ENCODE measurements at regions not wholly inside any gene's neighbourhood (a gene's known extent, or its start where the extent isn't known, plus 50 kb on each side); places are given as distances from the start of the nearest gene placed in this dataset.

DNA sequence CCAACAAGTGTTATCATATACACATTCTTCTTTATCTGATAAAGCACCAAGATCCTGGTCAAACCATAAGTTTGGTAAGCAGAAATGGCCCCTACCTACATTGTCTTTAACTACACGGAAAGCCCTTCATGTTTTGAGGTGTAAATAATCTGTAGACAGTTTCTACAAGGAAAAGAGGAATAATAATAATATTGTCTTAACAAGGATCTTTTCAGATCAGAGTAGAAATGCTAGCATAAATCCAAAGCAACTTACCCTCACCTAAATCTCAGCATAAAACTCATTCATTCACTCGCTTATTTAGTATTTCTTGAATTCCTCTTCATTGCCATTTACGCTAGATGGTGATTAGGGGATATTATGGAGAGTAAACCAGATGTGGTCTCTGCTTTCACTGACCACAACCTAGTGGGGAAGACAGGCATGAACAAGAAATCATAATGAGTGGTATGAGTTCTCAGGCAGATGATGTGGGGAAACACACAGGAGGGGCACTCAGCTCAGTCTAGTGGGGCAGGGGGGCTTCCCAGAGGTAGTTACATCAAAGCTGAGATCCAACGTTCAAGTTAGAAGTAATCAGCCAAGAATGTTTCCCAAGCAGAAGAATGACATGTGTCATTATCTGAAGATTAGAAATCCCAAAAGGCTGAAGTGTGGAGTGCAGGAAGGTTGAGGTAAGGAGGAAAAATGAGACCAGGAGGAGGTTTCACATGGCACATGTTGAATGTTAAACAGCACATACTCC, 65.4 kb upstream of the ZC3H12C start:
- DNase-seq (ENCODE audit: low spot score): no peak

DNA sequence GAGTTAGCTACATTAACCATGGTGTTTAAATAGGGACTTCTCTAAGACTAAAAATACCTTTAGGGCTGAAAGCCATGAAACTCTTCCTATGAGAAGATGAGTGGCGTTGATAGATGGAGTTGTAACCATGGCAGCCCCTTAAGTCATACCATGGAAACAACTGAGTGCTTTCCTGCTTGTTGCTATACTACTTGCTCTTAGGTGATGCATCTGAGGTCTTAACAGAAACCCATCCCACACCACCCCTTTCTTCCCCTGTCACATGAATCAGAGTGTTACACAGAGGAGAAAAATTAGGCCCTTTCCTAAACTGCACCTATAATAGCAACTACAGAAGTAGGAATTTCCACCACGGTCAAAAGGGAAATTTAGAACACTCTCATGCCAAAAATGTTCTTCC, 64.3 kb upstream of the ZC3H12C start:
- DNase-seq (ENCODE audit: low spot score): no peak

DNA sequence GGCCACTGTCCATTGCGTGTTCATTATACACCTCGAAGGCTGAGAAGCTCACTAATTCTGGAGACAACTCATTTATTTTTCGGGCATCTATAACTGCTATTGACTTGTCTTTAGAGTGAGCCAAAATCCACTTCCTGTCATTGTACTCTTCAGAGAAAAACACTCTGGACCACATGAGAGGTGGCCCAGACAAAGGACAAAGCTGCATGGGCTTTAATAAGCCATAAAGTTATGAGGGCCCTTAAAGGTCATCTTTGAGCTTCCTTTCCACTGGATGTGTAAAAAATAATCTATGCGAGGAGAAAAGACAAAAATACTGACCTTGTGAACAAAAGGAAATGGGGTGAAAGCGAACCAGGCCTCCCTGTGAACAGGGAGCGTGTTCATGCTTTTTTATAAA, 63.5 kb upstream of the ZC3H12C start:
- no peak for DNase-seq (ENCODE audit: low spot score)

- DNase-seq (ENCODE audit: low spot score): no peak
Observed at GRCh38 chr11:110031171-110031570, 62.0 kb upstream of the ZC3H12C start.

DNA sequence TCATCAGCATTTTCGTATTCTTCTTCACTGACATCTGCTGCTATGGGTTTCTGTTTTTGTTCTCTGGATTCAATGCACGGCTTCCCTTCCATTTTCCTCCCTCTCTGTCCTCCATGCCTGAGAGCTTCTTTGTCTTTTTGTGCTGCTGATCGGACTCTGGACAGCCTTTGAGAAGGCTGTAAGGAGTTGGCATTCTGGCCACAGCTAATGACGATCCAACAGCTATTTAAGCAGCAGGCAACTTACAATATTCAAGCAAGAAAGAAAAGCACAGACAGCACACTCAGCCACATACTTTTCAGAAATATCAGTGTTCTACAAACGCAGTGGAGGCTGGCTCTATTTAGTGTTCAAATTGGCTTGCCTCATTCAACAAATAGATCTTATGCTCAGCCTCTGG, 60.9 kb upstream of the ZC3H12C start:
- DNase-seq (ENCODE audit: low spot score): no peak

DNA sequence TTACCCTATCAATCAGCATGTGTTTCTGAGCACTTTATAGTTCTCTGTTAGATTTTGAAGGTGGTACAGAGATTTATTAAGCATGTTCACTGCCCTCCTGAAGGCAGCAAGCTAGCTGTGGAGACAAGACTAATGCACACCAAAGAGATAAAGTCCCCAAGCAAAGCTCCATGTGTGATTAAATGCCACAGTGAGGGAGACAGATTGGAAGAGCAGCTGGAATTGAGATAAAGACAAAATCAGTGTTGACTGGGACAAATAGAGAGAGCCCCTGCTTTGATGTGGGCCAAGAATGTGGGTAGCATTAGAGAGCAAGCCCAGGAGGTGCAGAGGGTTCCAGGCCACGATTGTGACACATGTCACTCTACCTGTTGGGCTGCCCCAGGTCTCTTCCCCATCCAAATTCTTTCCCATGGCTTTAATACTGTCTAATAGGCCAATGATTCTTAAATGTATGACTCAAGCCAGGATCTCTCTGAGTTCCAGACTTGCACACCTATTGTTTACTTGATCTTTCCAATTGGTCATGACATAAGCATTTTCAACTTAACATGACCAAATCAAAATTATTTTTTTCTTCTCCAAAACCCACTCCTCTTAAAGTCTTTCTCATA, 60.1 kb upstream of the ZC3H12C start:
- no peak for DNase-seq (ENCODE audit: low spot score)

DNA sequence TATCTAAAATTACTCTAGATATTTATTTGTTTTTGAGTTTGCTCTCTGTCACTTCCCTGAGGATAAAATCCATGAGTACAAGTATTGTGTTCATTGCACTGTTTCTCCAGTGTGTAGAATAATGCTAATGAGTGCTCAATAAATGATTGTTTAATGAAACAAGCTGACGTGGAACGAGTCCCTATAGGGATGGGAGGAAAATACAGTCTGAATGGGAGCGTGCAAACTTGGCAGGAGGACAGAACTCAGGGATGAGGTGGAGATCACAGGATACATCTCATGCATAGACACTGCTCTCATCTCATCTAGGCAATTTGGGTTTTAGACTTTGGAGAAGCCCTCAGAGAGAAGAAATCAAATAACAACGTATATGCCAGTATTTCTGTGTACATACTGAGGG, 58.4 kb upstream of the ZC3H12C start:
- no peak for DNase-seq (ENCODE audit: low spot score)

DNA sequence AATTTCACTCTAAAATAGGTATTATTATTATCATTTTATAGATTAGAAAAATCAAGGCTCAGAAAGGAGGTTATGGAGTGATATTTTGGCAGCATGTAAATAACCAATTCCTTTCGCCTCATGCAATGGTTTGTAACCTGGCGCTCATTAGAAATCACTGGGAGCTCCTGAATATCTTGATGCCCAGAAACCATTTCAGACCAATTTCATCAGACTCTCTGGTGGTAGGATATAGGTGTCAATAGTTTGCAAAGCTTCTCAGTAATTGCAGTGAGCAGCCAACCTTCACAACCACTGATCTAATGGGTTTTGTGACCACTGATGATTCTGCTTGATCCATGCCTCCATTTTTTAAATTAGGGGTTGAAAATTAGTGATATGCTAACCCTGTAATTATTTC, 57.8 kb upstream of the ZC3H12C start:
- no peak for DNase-seq (ENCODE audit: low spot score)

DNA sequence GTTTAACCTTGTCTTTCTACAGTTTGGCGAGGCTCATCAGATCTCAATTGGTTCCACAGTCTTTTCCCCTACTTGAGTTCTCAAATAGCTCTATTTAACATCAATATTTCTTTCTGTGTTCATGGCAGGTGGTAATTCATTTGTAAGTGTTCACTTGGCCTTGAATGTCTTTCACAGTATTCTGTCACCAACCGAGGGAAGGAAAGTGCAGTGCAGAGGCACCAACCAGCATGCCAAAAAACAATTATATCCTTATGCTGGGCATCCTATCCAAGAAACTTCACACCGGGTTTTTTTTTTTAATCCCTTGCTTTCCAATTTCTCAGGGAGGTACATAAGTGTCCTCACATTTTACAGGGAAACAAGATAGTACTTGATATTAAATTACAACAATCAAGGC, 55.0 kb upstream of the ZC3H12C start:
- DNase-seq (ENCODE audit: low spot score): no peak

All from hematopoietic multipotent progenitor cell treated with erythropoietin and hydrocortisone succinate and interleukin-3 and kit ligand, for 15 days (in vitro differentiated cells).